Activated CD4-positive, alpha-beta memory T cell treated with anti-CD3 and anti-CD28 coated beads, Interleukin-2, amount 10 ng/mL, durations not matched to agents 7 days and 5 days (primary cell): ENCODE measurements at regions not wholly inside any gene's neighbourhood (a gene's known extent, or its start where the extent isn't known, plus 50 kb on each side); places are given as distances from the start of the nearest gene placed in this dataset.

Experiments used
- CTCF ChIA-PET: fragments of 350-600 bp; sonication (Branson Sonifier 250); formaldehyde crosslinking; loops from one replicate; lab custom pipeline; 2021; ENCODE audit warnings: antibody characterized with exemption, inconsistent platforms; lab: Charles Lee
- POLR2A ChIA-PET: fragments of 350-600 bp; sonication (Branson Sonifier 250); formaldehyde crosslinking; loops from one replicate; lab custom pipeline; 2021; ENCODE audit warnings: antibody characterized with exemption; lab: Charles Lee
- DNase-seq: peaks from one replicate; pipeline ENCODE4 v3.0.0-alpha.2; 2020
- H3K27ac Mint-ChIP-seq: one replicate; pipeline ENCODE4 v1.8.0; 2021; ENCODE audit warnings: mild to moderate bottlenecking, mixed read lengths
- H3K27me3 Mint-ChIP-seq: one replicate; pipeline ENCODE4 v1.8.0; 2021; ENCODE audit warnings: mixed read lengths
- H3K36me3 Mint-ChIP-seq: one replicate; pipeline ENCODE4 v1.8.0; 2021; ENCODE audit warnings: low read depth, mixed read lengths
- H3K4me1 Mint-ChIP-seq: one replicate; pipeline ENCODE4 v1.8.0; 2021; ENCODE audit warnings: mixed read lengths
- H3K4me3 Mint-ChIP-seq: one replicate; pipeline ENCODE4 v1.8.0; 2021; ENCODE audit warnings: mild to moderate bottlenecking, mixed read lengths
- H3K9me3 Mint-ChIP-seq: one replicate; pipeline ENCODE4 v1.8.0; 2021; ENCODE audit warnings: mixed read lengths

DNA sequence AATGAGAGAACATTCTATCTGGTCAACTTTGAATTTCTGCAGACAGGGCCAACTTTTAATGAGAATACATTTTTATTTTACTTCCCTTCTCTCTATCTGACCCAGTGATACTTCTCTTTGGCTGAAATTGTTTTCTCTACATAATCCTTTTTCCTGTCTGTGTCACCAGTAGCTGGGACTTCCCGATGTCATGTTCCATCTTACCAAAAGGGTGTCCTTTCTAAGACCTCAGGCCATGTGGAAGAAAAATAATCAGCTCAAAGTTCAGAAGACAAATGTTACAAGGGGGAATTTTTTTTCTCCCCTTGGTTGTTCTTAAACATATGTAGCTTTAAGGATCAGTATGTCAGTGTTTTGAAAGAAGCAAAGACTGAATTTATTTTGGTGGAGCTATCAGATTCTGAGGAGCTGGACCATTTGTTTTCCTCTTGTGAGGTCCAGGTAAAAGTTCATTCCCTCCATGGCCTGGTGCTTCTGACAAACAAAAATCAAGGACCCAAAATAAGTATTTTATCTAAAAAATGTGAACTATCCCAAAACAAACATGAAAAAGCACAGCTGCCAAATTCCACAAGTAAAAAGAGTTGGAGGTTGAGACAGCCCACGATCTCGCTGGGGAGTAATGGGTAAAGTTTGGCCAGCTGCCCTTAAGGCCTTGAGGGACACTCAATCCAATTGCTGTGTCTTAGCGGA is 859.4 kb upstream of the NR2F2 start:
- Mint-ChIP-seq H3K9me3 (peaks cover 2% of the 10 kb centered on the region), H3K4me3 (no peak overlapping the region), H3K27me3 (no peaks in the 10 kb centered on the region), H3K4me1 (no peaks in the 10 kb centered on the region), H3K27ac (no peak overlapping the region), H3K36me3 (no peaks in the 10 kb centered on the region)
- POLR2A ChIA-PET: no interaction called here
- no peak for DNase-seq
- CTCF ChIA-PET: no interaction called here

DNA sequence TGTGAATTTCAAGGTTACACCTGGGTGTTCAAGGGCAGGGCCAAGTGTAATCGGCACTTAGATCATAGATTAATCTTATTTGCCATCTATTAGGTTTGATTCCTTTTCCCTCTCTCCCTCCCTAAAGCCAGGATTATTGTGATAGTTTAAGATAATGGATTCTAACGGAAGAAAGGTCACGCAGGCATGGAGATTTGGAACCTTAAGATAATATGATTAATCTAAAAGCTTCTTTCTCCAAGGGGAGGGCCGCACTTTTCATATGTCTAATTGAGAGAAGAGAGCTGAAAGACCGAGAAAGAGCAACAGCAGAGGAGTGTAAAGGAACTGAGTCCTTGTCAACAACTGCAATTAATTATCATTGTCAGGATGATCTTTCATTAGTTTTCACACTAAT is 858.8 kb upstream of the NR2F2 start:
- Mint-ChIP-seq H3K4me3 (no peak overlapping the region), H3K27me3 (no peaks in the 10 kb centered on the region), H3K4me1 (no peaks in the 10 kb centered on the region), H3K27ac (no peak overlapping the region), H3K36me3 (no peaks in the 10 kb centered on the region), H3K9me3 (peaks cover 2% of the 10 kb centered on the region)
- ChIA-PET POLR2A (no interaction called here), CTCF (no interaction called here)
- no peak for DNase-seq

GRCh38 chr15:95475067-95475466 is 855.4 kb upstream of the NR2F2 start:
- H3K4me1 Mint-ChIP-seq: no peaks in the 10 kb centered on the region
- POLR2A ChIA-PET: no interaction called here

GRCh38 chr15:95479308-95479707 is 851.2 kb upstream of the NR2F2 start:
- H3K4me3 Mint-ChIP-seq: no peak overlapping the region
- no peaks in the 10 kb centered on the region for H3K4me1 Mint-ChIP-seq
- no peaks in the 10 kb centered on the region for H3K9me3 Mint-ChIP-seq
- ChIA-PET CTCF (no interaction called here), POLR2A (no interaction called here)
- no peaks in the 10 kb centered on the region for H3K27me3 Mint-ChIP-seq
- no peak for DNase-seq
- H3K27ac Mint-ChIP-seq: no peak overlapping the region
- H3K36me3 Mint-ChIP-seq: no peaks in the 10 kb centered on the region

More at GRCh38 chr15:95475067-95475466, 855.4 kb upstream of the NR2F2 start:
- H3K27me3 Mint-ChIP-seq: no peaks in the 10 kb centered on the region
- no peak overlapping the region for H3K27ac Mint-ChIP-seq
- H3K4me3 Mint-ChIP-seq: no peak overlapping the region
- H3K36me3 Mint-ChIP-seq: no peaks in the 10 kb centered on the region
- CTCF ChIA-PET: interaction anchor here (0.5 kb wide), 1 partner anchor 95 kb away, joined by 4 read pairs; no protein-coding TSS in a partner anchor
- H3K9me3 Mint-ChIP-seq: no peaks in the 10 kb centered on the region
- no peak for DNase-seq

DNA sequence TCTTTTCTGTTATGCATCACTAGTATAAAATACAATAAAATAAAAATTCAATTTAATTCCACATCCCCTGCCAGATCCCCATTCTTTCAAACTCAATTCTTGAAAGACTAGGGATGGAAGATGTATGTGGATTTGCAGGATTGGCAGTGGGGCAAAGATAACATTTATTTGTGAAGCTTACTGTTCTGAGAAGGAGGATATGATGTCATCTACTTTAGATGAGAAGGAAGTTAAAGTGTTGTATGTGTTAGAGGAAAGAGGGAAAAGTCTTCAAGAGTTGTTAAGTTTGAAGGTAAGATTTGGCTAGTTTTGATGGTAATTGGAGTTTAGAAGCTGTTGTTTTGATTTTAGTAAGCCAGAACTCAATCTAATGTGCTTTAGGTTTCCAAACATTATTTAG is 845.1 kb upstream of the NR2F2 start:
- DNase-seq: no peak
- Mint-ChIP-seq H3K4me3 (no peak overlapping the region), H3K9me3 (no peaks in the 10 kb centered on the region), H3K27ac (no peak overlapping the region), H3K4me1 (no peaks in the 10 kb centered on the region), H3K27me3 (no peaks in the 10 kb centered on the region), H3K36me3 (no peaks in the 10 kb centered on the region)
- ChIA-PET POLR2A (no interaction called here), CTCF (no interaction called here)

GRCh38 chr15:95486224-95486623 is 844.3 kb upstream of the NR2F2 start:
- H3K9me3 Mint-ChIP-seq: no peaks in the 10 kb centered on the region
- DNase-seq: no peak
- no peak overlapping the region for H3K4me3 Mint-ChIP-seq
- POLR2A ChIA-PET: no interaction called here
- H3K36me3 Mint-ChIP-seq: no peaks in the 10 kb centered on the region
- no peak overlapping the region for H3K27ac Mint-ChIP-seq
- CTCF ChIA-PET: no interaction called here
- H3K27me3 Mint-ChIP-seq: no peaks in the 10 kb centered on the region
- H3K4me1 Mint-ChIP-seq: no peaks in the 10 kb centered on the region

DNA sequence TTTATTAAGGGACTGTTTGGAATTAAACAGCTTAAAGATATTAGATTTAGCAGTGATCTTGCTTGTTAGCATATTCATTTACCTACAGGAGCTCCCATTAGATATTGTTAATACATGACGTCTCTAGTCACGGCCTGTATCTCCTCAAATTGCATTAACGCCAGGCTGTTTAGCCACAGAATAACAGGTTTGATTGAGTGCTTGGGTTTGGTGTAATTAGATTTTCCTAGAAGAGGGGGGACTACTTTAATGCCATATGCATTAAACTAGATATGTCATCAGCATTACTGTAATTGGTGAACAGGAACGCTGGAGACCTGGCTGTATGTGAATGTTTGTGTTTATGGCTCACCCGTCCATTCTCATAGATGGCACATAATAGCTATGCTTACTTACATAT is 841.4 kb upstream of the NR2F2 start:
- no peaks in the 10 kb centered on the region for H3K27me3 Mint-ChIP-seq
- H3K27ac Mint-ChIP-seq: no peak overlapping the region
- CTCF ChIA-PET: no interaction called here
- H3K4me3 Mint-ChIP-seq: no peak overlapping the region
- no peaks in the 10 kb centered on the region for H3K4me1 Mint-ChIP-seq
- H3K36me3 Mint-ChIP-seq: no peaks in the 10 kb centered on the region
- POLR2A ChIA-PET: no interaction called here
- DNase-seq: no peak
- no peaks in the 10 kb centered on the region for H3K9me3 Mint-ChIP-seq

- Mint-ChIP-seq H3K9me3 (peaks cover 3% of the 10 kb centered on the region), H3K4me1 (no peaks in the 10 kb centered on the region), H3K4me3 (no peak overlapping the region), H3K36me3 (no peaks in the 10 kb centered on the region), H3K27ac (no peak overlapping the region), H3K27me3 (no peaks in the 10 kb centered on the region)
- POLR2A ChIA-PET: no interaction called here
- DNase-seq: no peak
- CTCF ChIA-PET: no interaction called here
Observed at GRCh38 chr15:95492388-95493070, 838.0 kb upstream of the NR2F2 start.

- Mint-ChIP-seq H3K9me3 (peaks cover 3% of the 10 kb centered on the region), H3K27ac (no peak overlapping the region), H3K4me3 (no peak overlapping the region), H3K36me3 (no peaks in the 10 kb centered on the region), H3K4me1 (no peaks in the 10 kb centered on the region), H3K27me3 (no peaks in the 10 kb centered on the region)
- ChIA-PET POLR2A (no interaction called here), CTCF (no interaction called here)
- DNase-seq: no peak
Observed at GRCh38 chr15:95494971-95495541, 835.4 kb upstream of the NR2F2 start.

DNA sequence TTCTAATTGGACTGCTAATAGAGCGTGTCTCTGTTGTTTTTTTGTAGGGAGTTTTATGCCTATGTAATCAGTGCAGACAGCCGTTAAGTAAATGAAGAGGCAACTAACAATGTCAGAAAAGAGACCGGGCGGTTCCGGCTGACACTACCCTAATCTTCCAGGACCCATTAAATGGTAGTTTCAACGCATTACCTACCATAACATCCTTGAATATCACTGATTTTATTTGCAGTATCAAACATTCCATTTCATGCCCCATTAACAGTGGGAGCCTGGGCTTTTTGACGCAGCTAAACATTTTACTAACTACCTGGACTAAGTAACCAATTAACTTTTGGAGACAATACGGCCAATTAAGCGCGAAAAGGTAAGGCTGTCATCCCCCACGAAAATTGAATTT is 832.9 kb upstream of the NR2F2 start:
- no peaks in the 10 kb centered on the region for H3K36me3 Mint-ChIP-seq
- ChIA-PET CTCF (no interaction called here), POLR2A (no interaction called here)
- no peaks in the 10 kb centered on the region for H3K4me1 Mint-ChIP-seq
- H3K4me3 Mint-ChIP-seq: no peak overlapping the region
- H3K27ac Mint-ChIP-seq: no peak overlapping the region
- DNase-seq: no peak
- no peaks in the 10 kb centered on the region for H3K27me3 Mint-ChIP-seq
- H3K9me3 Mint-ChIP-seq: peaks cover 3% of the 10 kb centered on the region

GRCh38 chr15:95498961-95499360 is 831.5 kb upstream of the NR2F2 start:
- Mint-ChIP-seq H3K4me3 (no peak overlapping the region), H3K4me1 (no peaks in the 10 kb centered on the region), H3K27me3 (no peaks in the 10 kb centered on the region), H3K9me3 (peaks cover 3% of the 10 kb centered on the region), H3K27ac (no peak overlapping the region), H3K36me3 (no peaks in the 10 kb centered on the region)
- DNase-seq: no peak
- ChIA-PET CTCF (no interaction called here), POLR2A (no interaction called here)

DNA sequence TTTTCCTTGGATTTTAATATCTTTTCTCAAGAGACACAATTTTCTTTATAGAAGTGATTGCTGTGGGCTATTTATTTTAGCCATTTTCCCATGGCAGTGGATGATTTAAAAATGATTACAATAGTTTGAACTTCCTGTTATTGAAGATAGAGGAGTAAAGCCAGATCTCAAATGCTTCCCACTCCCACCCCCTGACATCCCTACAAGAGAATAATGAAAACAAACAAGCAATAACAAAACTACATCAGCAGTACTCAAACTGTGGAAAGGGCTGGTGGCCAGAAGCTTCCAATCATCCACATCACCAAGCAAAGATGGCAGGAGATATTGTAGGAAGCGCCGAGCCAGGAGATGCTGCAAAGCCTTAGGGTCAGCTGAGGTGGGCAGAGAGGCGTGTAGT is 831.1 kb upstream of the NR2F2 start:
- ChIA-PET CTCF (no interaction called here), POLR2A (no interaction called here)
- no peak overlapping the region for H3K27ac Mint-ChIP-seq
- no peak for DNase-seq
- no peaks in the 10 kb centered on the region for H3K27me3 Mint-ChIP-seq
- peaks cover 3% of the 10 kb centered on the region for H3K9me3 Mint-ChIP-seq
- no peaks in the 10 kb centered on the region for H3K36me3 Mint-ChIP-seq
- no peaks in the 10 kb centered on the region for H3K4me1 Mint-ChIP-seq
- no peak overlapping the region for H3K4me3 Mint-ChIP-seq

DNA sequence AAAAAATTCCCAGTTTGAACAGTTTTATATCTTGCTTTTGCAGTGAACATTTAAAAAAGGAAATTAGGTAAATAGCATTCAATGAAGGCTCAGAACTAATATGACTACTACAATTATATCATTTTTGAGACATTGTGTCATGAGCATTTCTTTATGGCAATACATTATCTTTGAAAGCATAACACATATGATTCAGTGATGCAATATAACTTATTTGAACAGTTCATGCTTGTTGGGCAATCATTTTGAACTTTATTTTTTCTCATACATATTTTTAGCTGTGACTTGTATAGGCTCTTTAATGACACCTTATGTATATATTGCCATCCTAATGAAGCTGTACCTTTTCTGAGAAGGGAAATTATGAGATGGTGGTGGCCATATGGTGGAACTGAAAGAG is 828.6 kb upstream of the NR2F2 start:
- no peaks in the 10 kb centered on the region for H3K4me1 Mint-ChIP-seq
- CTCF ChIA-PET: no interaction called here
- POLR2A ChIA-PET: no interaction called here
- H3K27me3 Mint-ChIP-seq: no peaks in the 10 kb centered on the region
- H3K27ac Mint-ChIP-seq: no peak overlapping the region
- DNase-seq: no peak
- H3K9me3 Mint-ChIP-seq: peaks cover 4% of the 10 kb centered on the region
- H3K36me3 Mint-ChIP-seq: no peaks in the 10 kb centered on the region
- H3K4me3 Mint-ChIP-seq: no peak overlapping the region

DNA sequence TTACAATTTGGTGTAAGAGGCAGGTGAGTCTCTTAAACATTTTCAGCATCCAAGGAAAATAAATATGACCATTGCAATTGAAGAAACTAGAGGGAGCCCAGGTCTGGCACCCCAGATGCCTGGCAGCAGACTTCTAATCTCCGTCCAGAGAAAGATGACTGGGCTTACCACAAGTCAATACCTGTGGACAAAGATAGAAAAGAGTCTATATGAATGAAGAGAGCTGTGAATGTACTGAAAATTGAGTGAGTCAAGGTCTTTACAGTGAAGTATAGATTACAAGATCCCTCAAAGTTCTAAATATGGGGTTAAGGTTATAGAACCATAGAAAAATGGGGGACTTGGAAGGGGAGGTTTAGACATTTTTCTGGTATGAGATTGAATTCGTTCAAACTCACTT is 827.4 kb upstream of the NR2F2 start:
- Mint-ChIP-seq H3K4me3 (no peak overlapping the region), H3K4me1 (no peaks in the 10 kb centered on the region), H3K9me3 (peaks cover 4% of the 10 kb centered on the region), H3K36me3 (no peaks in the 10 kb centered on the region), H3K27ac (no peak overlapping the region), H3K27me3 (no peaks in the 10 kb centered on the region)
- ChIA-PET CTCF (no interaction called here), POLR2A (no interaction called here)
- no peak for DNase-seq
